Natural killer cell (primary cell): ENCODE measurements at regions not wholly inside any gene's neighbourhood (a gene's known extent, or its start where the extent isn't known, plus 50 kb on each side); places are given as distances from the start of the nearest gene placed in this dataset.

Experiments used
- ATAC-seq, 3 donors: fragments of 150-1000 bp in 2 of 3; fragments of 200-7000 bp in 1 of 3; cut with Tn5 transposase; 1 replicate in 1 of 3; 2 replicates in 2 of 3; pipeline ENCODE4 v1.10.0; 2021; ENCODE audit warnings: mild to moderate bottlenecking in 2 of 3, moderate library complexity in 2 of 3
- DNase-seq, 2 donors: peaks; one replicate each; pipeline versions ENCODE4 v3.0.0 to v3.0.0-alpha.2; 2013 to 2021; ENCODE audit warnings: mixed read lengths in 1 of 2
- H3K27ac ChIP-seq: one replicate; pipeline ENCODE4 v1.5.1; 2013; ENCODE audit warnings: mild to moderate bottlenecking, low read length
- H3K27me3 ChIP-seq: one replicate; pipeline ENCODE4 v1.6.1; 2013; ENCODE audit warnings: low read length; ENCODE audit not compliant: control insufficient read depth, insufficient read depth
- H3K36me3 ChIP-seq: one replicate; pipeline ENCODE4 v1.6.1; 2013; ENCODE audit warnings: low read length; ENCODE audit not compliant: control insufficient read depth, insufficient read depth
- H3K4me1 ChIP-seq: one replicate; pipeline ENCODE4 v1.6.1; 2013; ENCODE audit warnings: low read length; ENCODE audit not compliant: control insufficient read depth, insufficient read depth
- H3K4me3 ChIP-seq: one replicate; pipeline ENCODE4 v1.5.1; 2013; ENCODE audit warnings: low read length
- H3K9me3 ChIP-seq: one replicate; pipeline ENCODE4 v1.6.1; 2013; ENCODE audit warnings: low read length; ENCODE audit not compliant: control insufficient read depth, insufficient read depth
- H3K27ac Mint-ChIP-seq, 2 donors: one replicate each; pipeline ENCODE4 v1.8.0; 2022; ENCODE audit warnings: mild to moderate bottlenecking in 2 of 2, mixed read lengths in 2 of 2, moderate library complexity in 1 of 2
- H3K27me3 Mint-ChIP-seq, 2 donors: one replicate each; pipeline ENCODE4 v1.8.0; 2022; ENCODE audit warnings: low read depth in 2 of 2, mixed read lengths in 2 of 2
- H3K36me3 Mint-ChIP-seq: one replicate; pipeline ENCODE4 v1.8.0; 2022; ENCODE audit warnings: mixed read lengths
- H3K4me1 Mint-ChIP-seq, 2 donors: one replicate each; pipeline ENCODE4 v1.8.0; 2022; ENCODE audit warnings: mixed read lengths in 2 of 2
- H3K4me3 Mint-ChIP-seq: one replicate; pipeline ENCODE4 v1.8.0; 2022; ENCODE audit warnings: mild to moderate bottlenecking, moderate library complexity, mixed read lengths
- H3K9me3 Mint-ChIP-seq, 2 donors: one replicate each; pipeline ENCODE4 v1.8.0; 2022; ENCODE audit warnings: mixed read lengths in 2 of 2
- WGBS: methylation state at CpG from one replicate; pipeline ENCODE4 v1.1.7; 2013; ENCODE audit warnings: missing lambda C conversion rate; ENCODE audit not compliant: insufficient coverage; 5-methylcytosine and 5-hydroxymethylcytosine counted together
- intact Hi-C: fragments of 100-400 bp; cut with micrococcal nuclease; formaldehyde crosslinking; loops from one replicate; pipeline ENCODE4 v1.14.2; 2022
- TF ChIP-seq, protein P1 (sequence below): fragments of 200-600 bp; IDR thresholded peaks from one replicate; pipeline ENCODE4 v1.8.0; 2022; ENCODE audit warnings: antibody characterized with exemption

DNA sequence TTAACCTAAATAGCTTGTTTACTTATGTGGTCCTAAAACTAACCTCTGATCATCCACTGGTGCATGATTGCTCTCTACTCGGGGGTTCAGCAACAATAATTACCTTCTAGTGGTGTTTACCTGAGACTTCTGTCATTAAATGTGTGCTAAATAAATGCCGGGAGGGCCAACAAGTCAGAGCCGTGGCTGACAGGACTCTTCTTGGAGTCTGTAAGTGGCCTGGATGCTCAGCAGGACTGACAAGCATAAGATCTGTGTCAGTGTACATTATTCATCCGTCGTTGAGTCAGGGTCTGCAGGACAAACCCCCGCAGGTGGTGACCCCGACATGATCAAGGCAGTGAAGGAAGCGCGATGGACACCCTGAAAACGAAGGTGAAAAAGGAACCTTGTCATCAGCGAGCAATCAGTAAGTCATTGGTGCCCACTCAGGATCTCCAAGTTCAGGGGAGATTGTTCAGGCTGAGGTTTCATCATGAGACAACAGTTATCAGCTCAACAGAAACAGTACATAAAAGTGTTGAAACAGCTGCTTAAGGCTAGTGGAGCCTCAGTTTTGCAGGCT, 1466.9 kb downstream of the UQCRFS1 start:
- H3K27me3 Mint-ChIP-seq, result no peaks in the 10 kb centered on the region
- H3K4me3 ChIP-seq, result no peak overlapping the region
- H3K9me3 ChIP-seq, result peaks cover 18% of the 10 kb centered on the region
- peaks cover 5 to 9% of the 10 kb centered on the region in 2 donors for H3K4me1 Mint-ChIP-seq
- H3K4me1 ChIP-seq, result no peaks in the 10 kb centered on the region
- no peaks in the 10 kb centered on the region for H3K36me3 ChIP-seq
- intact Hi-C loops, result no loop called here
- TF ChIP-seq, protein P1, sequence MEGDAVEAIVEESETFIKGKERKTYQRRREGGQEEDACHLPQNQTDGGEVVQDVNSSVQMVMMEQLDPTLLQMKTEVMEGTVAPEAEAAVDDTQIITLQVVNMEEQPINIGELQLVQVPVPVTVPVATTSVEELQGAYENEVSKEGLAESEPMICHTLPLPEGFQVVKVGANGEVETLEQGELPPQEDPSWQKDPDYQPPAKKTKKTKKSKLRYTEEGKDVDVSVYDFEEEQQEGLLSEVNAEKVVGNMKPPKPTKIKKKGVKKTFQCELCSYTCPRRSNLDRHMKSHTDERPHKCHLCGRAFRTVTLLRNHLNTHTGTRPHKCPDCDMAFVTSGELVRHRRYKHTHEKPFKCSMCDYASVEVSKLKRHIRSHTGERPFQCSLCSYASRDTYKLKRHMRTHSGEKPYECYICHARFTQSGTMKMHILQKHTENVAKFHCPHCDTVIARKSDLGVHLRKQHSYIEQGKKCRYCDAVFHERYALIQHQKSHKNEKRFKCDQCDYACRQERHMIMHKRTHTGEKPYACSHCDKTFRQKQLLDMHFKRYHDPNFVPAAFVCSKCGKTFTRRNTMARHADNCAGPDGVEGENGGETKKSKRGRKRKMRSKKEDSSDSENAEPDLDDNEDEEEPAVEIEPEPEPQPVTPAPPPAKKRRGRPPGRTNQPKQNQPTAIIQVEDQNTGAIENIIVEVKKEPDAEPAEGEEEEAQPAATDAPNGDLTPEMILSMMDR, result no peak
- peaks cover 4 to 11% of the 10 kb centered on the region in 2 donors for H3K9me3 Mint-ChIP-seq
- no peak overlapping the region for H3K27ac ChIP-seq
- H3K36me3 Mint-ChIP-seq, result peaks cover 23% of the 10 kb centered on the region
- no peak overlapping the region for H3K4me3 Mint-ChIP-seq
- DNase-seq (no peak), ATAC-seq (no peak)
- WGBS, result 92% methylated on average over 11 of the region's 11 CpGs
- no peaks in the 10 kb centered on the region for H3K27me3 ChIP-seq
- no peak overlapping the region for H3K27ac Mint-ChIP-seq

DNA sequence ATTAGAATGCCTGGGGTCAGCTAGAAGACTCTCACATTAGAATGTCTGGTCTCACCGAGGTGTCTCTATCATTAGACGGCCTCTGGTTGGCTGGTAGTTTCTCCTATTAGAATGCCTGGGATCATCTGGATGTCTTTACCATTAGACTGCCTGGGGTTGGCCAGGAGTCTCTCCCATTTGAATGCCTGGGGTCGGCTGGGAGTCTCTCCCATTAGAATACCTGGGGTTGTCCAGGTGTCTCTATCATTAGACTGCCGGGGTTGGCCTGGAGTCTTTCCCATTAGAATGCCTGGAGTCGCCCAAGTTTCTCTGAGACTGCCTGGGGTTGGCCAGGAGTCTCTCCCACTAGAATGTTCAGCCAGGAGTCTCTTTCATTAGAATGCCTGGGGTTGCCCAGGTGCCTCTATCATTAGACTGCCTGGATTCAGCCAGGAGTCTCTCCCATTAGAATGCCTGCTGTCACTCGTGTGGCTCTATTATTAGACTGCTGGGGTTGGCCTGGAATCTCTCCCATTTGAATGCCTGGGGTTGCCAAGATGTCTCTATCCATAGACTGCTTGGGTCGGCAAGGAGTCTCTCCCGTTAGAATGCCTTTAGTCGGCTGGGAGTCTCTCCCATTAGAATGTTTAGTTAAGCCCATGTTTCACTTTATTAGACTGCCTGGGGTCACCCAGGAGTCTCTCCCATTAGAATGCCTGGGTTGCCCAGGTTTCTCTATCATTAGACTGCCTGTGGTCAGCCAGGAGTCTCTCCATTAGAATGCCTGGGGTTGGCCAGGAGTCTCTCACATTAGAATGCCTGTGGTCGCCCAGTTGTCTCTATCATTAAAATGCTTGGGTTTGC, 1467.8 kb downstream of the UQCRFS1 start:
- Mint-ChIP-seq H3K4me1 (peaks cover 5 to 9% of the 10 kb centered on the region in 2 donors), H3K4me3 (no peak overlapping the region), H3K36me3 (peaks cover 23% of the 10 kb centered on the region), H3K9me3 (peaks cover 4 to 11% of the 10 kb centered on the region in 2 donors), H3K27me3 (no peaks in the 10 kb centered on the region), H3K27ac (no peak overlapping the region)
- TF ChIP-seq, protein P1, result no peak
- Histone ChIP-seq H3K4me1 (no peaks in the 10 kb centered on the region), H3K36me3 (no peaks in the 10 kb centered on the region), H3K27ac (no peak overlapping the region), H3K9me3 (peaks cover 24% of the 10 kb centered on the region), H3K27me3 (no peaks in the 10 kb centered on the region), H3K4me3 (no peak overlapping the region)
- intact Hi-C loops, result no loop called here
- WGBS, result 83% methylated on average over 10 of the region's 10 CpGs
- ATAC-seq, result no peak
- DNase-seq, result no peak

DNA sequence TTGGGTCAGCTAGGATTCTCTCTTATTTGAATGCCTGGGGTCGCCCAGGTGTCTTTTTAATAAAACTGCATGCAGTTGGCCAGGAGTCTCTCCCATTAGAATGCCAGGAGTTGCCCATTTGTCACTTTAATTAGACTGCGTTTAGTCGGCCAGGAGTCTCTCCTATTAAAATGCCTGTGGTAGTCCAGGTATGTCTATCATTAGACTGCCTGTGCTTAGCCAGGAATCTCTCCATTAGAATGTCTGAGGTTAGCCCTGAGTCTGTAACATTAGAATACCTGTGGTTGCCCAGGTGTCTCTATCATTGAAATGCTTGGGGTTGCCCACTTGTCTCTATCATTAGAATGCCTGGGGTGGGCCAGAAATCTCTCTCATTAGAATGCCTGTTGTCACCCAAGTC, 1470.9 kb downstream of the UQCRFS1 start:
- Histone ChIP-seq H3K27me3 (no peaks in the 10 kb centered on the region), H3K36me3 (no peaks in the 10 kb centered on the region), H3K9me3 (peaks cover 53% of the 10 kb centered on the region), H3K4me3 (no peak overlapping the region), H3K27ac (no peak overlapping the region), H3K4me1 (no peaks in the 10 kb centered on the region)
- Mint-ChIP-seq H3K9me3 (peaks cover 2 to 11% of the 10 kb centered on the region in 2 donors), H3K4me1 (peaks cover 5 to 9% of the 10 kb centered on the region in 2 donors), H3K27me3 (no peaks in the 10 kb centered on the region), H3K4me3 (no peak overlapping the region), H3K27ac (no peak overlapping the region), H3K36me3 (peaks cover 48% of the 10 kb centered on the region)
- 90% methylated on average over 3 of the region's 3 CpGs for WGBS
- ATAC-seq, result no peak
- intact Hi-C loops, result no loop called here
- DNase-seq, result no peak
- TF ChIP-seq, protein P1, result no peak
